ENCODE measurements at regions not wholly inside any gene's neighbourhood (a gene's known extent, or its start where the extent isn't known, plus 50 kb on each side); places are given as distances from the start of the nearest gene placed in this dataset.

DNA sequence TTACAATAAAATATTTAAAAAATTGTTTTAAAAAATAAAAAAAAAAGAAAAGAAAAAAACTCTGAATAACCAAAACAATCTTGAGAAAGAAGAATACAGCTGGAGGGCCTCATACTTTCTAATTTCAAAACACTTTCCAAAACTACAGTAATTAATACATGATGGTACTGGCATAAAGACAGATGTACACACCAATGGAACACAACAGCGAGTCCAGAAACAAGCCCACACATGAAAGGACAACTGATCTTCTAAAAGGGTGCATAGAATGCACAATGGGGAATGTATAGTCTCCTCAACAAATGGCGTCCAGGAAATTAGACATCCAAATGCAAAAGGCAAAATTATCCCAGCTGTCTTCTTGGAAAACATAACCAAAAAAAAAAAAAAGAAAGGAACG is 99.6 kb downstream of the LURAP1L start:
- DNase-seq (ENCODE audit: low spot score) = no peak

DNA sequence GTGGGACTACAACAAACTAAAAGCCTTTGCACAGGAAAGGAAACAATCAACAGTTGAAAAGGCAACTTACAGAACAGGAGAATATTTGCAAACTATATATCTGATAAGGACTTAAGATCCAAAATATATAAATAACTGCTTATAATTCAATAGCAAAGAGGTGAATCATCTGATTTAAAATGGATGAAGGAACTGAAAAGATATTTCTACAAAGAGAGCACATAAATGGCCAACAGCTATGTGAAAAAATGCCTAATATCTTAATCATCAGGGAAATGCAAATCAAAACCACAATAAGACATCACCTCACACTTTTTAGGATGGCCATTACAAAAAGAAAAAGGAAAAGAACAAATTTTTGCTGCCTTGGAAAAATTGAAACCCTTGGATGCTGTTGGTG is 100.4 kb downstream of the LURAP1L start:
- DNase-seq (ENCODE audit: low spot score) = no peak

DNA sequence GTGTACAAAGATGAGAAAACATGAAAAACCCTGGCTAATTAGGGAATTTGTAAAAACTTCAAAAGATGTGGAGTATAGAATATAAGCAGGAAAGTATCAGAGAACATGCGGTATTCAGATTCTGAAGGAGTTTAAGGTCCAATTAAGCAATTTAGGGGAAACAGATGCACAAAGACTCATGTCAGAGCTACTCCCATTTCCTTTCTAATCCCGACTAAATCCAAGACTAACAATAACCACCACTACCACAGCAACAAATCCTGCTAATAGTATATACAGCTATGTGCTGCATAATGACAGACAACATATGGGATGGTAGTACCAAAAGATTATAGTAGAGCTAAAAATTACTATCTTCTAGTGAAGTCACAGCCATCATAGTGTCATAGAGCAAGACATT is 102.1 kb downstream of the LURAP1L start:
- no peak for DNase-seq (ENCODE audit: low spot score)

DNA sequence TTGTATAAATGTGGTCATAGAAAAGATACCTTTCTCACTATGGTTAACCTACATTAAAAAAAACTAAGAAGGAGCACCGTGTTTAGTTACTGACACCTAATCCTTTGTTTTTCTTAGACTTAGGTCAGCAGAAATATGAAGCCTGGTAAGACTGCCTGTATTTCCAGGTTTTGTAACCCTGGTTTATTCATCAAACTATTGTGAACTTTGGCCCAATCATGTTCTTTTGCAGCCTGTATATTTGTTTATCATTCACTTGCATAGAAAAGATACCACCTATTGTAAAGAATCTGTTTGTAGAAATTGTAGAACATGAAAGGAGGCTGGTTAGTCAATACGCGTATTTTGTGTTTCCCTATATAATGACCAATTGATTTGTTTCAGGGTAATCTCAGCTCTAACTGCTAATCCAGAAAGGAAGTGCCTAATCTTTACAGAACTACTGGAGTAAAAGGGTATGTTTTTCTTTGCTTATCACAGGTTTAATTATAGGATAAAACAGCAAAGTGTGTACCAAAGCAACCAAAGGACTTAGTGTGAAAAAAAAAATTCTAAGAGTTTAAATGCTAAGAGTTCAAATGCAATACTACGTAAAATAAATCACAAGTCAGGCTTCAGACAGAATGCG is 103.6 kb downstream of the LURAP1L start:
- no peak for DNase-seq (ENCODE audit: low spot score)

DNA sequence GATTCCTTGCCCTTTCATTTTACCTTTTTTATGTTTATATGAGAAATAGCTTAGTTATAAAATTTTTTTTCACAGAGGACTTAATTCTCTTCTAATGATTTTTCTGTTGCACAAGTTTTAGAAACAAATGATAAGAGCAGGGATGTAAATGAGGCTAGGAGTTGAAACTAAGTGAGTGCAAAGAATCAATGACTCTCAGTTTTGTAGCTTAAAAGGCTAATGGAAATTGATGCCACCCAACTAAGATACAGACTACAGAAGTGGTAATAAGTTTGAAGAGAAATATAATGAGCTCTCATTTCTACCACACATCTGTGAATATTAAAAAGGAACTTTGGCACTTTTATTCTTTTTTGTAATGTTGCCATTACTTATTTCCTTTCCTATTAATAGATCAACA is 105.1 kb downstream of the LURAP1L start:
- no peak for DNase-seq (ENCODE audit: low spot score)

DNA sequence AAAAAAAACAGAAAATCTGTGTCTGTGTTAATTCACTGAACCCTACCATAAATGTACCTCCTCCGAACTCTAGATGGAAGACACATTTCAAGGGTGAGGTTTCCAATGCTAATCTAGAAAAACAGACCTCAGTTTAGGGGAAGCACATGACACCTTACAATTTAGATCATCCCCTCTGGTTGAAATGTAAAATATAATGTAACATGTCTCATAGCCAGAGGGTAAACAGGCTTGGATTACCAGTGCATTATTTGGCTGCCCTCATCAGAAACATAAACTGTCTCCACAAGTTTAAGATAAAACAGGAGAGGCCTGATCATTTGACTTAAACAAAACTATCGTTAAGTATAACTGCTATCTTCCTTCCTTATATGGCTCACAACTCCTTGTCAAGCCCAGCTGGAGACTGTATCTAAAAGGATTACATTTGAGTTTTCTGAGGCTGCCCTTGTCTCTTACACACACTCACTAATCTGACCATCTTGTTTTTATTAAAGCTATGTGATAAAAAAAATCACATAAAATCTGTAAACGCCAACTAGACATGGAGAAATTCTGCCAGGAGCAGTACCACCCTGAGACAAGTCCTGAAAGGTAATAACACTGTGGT is 105.7 kb downstream of the LURAP1L start:
- DNase-seq (ENCODE audit: low spot score) = no peak

DNA sequence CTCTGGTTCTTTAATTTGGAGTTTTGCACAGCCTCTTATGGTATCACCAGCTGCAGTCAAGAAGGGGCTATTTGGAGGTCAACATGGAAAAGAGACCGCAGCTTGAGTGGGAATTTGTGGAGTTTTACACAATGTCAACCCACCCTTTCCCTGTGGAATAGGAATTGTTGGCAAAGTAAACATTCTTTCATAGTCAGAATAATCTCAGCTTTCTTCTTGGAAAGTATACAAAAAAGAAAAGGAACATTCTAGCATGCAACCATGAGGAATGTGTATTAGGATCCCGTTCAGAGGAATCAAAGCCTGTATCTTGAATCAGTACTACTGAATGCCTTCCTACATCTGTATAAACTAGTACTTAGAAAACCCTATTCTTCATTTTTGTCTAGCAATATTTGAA is 107.6 kb downstream of the LURAP1L start:
- no peak for DNase-seq (ENCODE audit: low spot score)

DNA sequence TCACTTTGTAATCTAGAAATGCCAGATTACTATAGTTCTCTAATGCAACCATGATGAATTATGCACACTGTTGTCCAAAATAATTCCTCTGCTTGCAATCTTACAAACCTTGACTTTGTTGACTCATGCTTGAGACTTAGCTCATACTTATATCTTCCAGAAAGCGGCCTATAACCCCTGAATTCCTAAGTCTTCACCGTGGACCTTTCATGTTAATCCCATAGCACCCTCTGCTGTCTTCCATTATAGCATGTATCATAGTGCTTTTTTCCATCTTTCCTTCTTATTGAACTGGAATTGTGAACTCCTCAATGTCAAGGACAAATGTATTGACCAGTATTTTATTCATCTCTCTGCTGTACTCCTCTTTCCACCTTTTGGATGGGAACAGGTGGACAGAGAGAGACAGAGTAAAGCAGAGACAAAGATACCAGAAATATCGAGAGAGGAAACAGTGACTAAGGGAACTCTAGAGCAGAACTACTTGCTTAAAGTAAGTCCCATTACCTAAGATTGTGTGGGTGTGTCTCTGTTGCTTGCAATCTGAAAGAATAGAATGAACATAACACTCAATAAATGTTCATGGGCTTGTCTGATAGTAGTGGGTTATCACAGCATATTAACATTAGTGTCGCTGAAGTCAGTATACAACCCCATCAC is 110.0 kb downstream of the LURAP1L start:
- DNase-seq (ENCODE audit: low spot score) = peak; percentile 48

DNA sequence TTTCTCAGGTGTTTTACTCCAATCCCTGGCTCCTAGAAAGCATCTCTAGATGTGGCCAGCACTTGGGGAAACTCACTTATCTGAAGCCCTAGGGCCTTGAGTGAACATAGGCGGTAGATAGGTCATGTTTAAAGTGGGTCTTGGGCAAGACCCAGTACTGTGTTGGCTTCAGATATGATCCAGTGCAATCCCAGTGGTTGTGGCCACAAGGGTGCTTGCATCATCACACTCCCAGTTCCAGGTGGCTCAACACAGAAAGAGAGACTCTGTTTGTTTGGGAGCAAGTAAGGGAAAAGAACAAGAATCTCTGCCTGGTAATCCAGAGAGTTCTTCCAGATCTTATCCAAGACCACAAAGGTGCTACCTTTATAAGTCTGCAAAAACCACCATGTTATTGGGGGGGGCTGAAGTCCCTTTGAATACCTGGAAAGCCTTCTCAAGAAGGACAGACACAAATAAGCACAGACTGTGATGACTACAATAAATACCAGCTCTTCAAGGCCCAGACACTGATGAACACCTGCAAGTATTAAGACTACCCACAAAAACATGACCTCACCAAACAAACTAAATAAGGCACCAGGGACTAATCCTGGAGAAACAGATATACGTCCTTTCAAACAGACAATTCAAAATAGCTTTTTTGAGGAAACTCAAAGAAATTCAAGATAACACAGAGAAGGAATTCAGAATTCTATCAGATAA is 114.7 kb downstream of the LURAP1L start:
- DNase-seq (ENCODE audit: low spot score) = no peak

DNA sequence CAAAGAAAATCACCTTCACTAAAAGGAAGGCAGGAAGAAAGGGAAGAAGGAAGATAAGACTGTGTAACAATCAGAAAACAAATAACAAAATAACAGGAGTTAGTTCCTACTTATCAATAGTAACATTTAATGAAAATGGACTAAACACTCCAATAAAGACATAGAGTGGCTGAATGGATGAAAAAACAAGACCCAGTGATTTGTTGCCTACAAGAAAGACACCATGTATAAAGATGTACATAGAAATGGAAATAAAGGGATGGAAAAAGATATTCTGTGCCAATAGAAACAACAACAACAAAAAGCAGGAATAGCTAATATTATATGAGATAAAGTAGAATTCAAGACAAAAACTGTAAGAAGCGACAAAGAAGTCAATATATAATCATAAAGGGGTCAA is 116.8 kb downstream of the LURAP1L start:
- no peak for DNase-seq (ENCODE audit: low spot score)

DNA sequence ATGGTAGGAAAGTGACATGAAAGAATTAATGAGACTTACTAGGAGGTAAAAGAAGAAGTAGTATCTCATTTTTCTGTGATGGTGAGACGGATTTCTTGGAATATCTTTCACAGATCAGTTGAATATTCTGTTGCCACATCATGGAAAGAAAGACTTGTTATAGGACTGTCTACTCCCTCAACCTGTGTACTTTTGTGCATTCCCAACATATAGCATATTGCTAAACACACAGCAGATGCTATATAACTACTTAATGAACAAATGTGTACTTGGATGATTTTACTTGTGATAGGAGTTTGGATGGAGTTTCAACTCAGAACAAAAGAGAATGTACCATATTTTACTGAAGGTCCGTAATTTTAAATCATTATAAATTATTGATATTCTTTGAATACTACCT is 128.5 kb downstream of the LURAP1L start:
- no peak for DNase-seq (ENCODE audit: low spot score)

DNA sequence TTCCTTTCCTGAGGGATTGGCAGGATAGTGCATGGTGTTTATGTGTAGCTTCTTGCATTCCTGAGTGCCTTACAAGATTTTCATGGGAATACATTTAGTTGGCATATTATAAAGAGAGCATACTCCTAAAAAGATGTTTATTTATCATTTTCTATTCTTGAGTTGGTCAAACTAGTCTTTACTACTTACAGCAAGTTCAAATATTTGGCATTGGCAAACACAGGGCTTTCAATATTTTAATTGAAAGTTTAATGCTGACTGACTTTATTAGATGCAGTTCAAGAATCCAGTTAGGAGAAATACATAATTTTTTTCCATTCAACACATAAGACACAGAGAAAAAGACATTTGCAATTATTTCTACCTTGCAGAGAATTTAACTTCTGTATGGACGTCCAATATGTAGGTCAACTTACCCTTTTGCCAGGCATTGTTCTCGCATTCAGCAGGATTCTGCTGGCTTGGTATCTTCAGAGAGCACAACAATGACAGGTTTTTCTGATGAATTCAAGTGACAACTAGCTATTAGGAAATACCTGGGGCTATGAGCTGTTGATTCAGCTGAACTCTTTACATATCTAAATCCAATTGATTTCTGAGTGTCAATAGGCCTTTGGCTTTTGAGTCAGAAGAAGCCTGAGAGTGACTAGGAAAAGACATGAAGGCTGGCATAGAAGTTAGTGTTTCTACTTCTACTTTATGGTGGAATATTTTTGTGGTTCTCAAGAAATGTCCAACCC is 129.6 kb downstream of the LURAP1L start:
- DNase-seq (ENCODE audit: low spot score) = no peak

DNA sequence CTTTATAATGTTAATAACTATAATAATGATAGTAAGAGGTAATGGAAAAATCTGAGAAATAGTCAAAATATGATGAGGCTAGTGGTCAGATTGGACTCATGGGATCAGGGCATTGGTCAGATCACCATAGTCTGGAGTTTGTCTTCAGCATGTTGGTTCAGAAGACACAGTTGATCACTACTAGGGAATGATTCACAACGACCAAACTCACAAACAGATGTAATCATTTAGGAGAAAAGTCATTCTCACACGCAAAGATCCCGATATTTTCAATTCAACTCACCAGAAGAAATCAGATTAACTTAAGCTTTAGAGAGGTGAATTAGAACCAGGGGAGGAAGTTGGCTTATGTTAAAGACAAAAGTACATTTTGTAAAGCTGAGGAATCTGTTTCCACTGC is 131.8 kb downstream of the LURAP1L start:
- no peak for DNase-seq (ENCODE audit: low spot score)

DNA sequence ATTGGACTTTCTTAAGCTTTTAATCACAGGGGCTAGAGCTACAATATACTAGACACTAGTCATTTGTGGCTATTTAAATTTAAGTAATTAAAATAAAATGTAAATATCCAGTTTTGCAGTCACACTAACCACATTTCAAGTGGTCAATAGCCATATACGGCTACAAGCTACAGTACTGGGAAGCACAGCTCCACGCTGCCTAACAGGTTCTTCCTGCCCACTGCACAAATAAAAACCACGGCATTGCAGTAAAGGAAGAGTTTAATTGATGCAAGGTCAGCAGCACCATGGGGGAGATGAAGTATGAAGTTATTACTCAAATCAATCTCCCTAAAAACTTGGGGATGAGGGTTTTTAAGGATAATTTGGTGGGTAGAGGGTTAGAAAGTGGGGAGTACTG is 134.1 kb downstream of the LURAP1L start:
- DNase-seq (ENCODE audit: low spot score) = no peak

DNA sequence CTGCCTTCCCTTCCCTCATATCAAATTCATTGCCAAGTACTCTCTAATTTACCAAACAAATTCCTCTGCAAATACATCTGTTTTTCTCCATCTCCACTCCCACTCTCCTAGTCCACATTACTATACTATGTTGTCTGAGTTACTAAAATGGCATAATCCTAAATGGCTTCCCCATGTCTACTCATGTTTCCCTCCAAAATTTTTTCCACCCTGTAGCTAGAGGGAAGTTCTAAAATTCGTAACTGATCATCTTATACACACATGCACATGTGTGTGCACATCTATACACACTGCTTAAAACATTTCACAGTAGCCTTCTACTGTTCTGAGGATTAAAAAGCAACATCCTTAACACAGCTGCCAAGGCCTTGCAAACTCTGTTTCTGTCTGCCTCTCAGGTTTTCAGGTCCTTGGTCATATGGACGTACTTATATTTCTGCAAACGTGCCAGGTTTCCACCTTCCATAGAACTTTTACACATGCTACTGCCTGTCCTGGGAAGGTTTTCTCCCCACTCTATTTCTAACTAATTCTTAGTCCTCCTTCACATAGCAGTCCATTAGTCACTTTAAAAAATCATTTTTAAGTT is 140.6 kb downstream of the LURAP1L start:
- no peak for DNase-seq (ENCODE audit: low spot score)

DNA sequence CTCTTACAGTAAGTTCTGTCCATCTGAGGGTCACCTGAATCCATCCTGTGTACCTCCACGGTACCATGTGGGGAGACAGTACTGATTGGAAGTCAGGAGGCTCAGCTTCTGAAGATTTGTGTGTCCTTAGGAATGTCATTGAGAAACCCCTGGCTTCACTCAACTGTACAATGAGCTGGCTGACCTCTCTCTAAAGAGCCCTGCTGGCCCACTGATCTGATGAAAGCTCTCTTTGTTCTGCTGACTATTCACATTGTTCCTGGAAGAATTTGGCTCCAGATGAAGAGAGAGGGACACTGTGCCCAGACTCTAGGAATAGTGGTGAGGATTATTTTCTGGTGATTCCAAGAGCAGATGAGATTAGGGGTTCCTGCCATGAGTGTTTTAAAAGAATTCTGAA is 141.2 kb downstream of the LURAP1L start:
- DNase-seq (ENCODE audit: low spot score) = no peak

DNA sequence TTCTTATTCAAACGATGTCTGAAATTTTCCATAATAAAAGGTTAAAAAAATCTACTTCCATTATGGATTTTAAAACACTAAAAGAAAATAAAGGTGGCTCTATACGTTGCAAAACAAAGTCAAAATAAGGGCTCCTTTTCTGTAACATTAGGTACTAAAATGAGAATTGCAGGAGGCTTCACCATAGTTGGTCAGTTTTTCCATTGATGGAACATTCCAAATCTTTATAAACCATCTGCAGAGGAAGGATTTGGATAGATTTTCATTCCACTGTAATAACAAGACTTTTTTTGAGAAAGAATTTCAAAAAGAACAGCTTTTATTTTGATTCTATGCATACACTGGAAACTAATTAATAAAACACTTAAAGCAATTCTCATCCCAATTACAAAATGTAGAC is 145.6 kb downstream of the LURAP1L start:
- no peak for DNase-seq (ENCODE audit: low spot score)

DNA sequence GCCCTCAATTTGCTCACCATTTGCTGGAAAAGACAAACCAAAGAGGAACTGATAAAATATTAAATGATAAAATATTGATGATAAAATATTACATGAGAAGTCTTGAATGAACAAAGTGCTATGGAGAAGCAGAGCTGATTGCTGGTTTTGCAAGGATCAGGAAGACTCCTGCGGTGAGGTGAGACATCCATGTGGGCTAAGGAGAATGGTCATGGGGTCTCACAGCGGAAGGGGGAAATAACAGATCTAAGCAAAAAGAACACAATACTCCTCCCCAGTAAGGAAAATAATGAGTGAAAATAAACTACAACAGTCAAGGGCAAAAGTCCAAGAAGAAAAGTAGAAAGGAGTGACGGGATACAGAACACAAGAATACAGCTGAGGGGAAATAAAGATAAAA is 146.8 kb downstream of the LURAP1L start:
- DNase-seq (ENCODE audit: low spot score) = no peak

DNA sequence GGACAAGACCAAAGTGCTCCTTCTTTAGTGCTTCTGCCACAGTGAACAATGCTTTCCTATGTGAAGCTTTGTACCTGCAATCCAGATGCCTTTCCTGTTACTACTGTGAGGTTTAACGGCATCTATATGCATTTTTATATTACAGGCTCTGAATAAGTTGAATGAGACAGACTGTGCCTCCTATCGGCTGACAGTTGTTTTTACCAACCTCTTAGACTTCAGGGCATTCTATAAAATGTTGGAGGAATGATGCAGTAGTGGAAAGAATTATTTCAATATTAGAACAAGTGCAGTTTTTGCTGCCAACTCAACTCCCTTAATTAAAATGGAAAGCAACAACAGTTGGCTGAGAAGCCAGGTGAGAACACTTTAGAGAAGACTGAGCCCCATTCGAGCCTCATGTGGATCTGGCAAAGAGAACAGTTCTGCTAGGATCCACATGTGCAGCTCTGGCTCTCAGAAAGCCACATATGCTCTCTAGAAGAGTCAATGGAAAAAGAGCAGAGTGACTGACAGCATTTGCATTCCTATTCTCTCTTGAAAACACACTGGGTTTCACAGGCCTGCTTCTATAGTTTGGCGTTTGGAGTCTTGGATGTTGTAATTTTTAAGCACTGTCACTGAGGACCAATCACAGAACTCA is 147.5 kb downstream of the LURAP1L start:
- DNase-seq (ENCODE audit: low spot score) = no peak

DNA sequence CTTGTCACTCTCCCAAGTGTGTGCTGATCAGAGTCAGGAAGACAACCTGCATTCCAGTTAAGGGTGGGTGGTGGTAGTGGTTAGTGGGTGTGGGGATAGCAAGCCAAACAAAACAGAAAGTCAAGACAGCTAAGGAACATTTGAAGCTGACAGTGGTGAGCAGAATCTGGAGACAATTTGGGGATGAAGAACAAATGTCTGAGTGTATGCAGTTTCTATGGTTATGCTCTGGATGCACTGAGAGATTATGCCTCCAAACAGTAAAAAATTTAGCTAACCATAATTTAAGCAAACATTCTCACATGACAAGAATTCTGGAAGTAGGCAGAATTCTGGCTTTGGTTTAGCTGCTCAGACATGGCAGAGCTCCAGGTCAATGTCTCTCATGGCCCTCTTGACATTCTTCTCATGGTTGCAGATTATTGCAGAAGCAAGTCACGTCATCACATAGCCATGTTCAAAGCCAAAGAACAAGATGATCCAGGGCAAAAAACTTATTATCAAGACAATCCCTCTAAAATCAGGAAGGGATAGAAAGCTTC is 148.7 kb downstream of the LURAP1L start:
- no peak for DNase-seq (ENCODE audit: low spot score)

DNA sequence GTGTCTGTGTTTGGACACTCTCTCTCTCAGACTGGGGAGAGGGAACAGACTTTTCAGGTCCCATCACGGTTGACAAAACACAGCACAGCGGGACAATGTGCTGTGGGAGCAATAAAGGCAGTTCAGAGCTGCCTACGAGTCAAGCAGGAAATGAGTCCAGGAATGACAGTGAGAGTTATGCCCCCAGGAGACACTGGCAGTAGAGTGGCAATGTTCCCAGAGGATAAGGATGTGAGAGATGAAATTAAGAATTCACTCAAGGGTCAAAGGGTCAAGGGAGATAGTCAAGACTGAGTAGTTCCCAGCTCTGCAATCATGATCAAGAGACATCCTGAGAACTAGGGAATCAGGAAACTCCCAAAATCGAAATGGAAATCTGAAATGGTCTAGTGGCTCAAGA is 156.1 kb downstream of the LURAP1L start:
- DNase-seq (ENCODE audit: low spot score) = peak; percentile 26
